HG03280 (cell line): ENCODE measurements at regions not wholly inside any gene's neighbourhood (a gene's known extent, or its start where the extent isn't known, plus 50 kb on each side); places are given as distances from the start of the nearest gene placed in this dataset.

Experiments used
- ATAC-seq: cut with Tn5 transposase; IDR thresholded peaks from one replicate; pipeline ENCODE4 v1.9.1; 2021; ENCODE audit warnings: mild to moderate bottlenecking, moderate library complexity; ENCODE audit not compliant: unreplicated experiment

- no peak for ATAC-seq
Measured at GRCh38 chr3:161987933-161988332, 491.3 kb downstream of the OTOL1 start.

DNA sequence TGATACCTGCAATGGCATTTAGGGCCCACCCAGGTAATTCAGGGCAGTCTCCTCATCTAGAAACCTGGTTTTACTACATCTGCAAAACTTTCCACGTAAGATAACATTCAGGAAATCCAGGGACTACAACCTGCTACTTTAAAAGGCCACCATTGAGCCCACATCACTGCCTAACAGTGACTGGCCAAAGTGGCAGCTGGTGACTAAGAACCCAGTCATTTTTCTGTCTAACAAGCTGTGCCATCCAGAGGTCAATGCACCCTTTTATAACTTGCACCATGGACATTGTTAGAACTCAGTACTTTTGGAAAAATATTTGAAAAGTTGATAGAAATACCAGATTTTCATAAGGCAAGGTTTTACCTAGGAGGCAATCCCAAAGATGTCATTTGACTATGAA, 492.4 kb downstream of the OTOL1 start:
- ATAC-seq, result no peak

DNA sequence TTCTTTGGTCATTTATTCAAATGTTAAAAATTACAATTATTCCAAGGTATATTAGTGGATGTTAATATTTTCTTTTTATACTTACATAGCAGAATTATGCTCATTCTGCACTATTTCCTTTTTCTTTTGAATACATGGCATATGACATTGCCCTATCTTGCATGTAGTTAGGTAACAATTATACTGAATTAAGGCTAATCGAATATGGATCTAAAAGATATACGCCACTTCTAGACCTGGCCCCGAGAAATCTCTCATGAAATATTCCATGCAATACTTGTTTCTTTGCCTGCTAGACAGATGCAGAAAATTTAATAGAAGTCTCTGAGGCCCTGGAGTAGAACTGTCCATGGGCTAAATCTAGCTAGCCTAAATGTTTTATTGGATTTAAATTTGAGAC, 493.4 kb downstream of the OTOL1 start:
- no peak for ATAC-seq

GRCh38 chr3:161991901-161992540, 495.4 kb downstream of the OTOL1 start:
- no peak for ATAC-seq

DNA sequence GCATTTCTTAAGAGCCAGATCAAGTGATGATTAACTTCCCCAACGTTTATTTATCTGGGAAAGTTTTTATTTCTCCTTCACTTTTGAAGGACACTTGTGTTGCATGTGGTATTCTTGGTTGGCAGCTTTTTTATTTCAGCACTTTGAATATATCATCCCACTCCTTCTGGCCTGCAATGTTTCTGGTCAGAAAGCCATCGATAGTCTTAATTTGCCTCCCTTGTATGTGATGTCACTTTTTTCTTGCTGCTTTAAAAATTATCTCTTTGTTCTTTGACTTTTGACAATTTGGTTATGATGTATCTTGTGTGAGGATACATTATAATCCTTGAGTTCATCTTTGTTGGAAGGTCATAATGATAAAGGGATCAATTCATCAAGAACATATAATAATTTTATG, 503.2 kb downstream of the OTOL1 start:
- no peak for ATAC-seq

GRCh38 chr3:162007722-162008121, 511.1 kb downstream of the OTOL1 start:
- ATAC-seq, result no peak

DNA sequence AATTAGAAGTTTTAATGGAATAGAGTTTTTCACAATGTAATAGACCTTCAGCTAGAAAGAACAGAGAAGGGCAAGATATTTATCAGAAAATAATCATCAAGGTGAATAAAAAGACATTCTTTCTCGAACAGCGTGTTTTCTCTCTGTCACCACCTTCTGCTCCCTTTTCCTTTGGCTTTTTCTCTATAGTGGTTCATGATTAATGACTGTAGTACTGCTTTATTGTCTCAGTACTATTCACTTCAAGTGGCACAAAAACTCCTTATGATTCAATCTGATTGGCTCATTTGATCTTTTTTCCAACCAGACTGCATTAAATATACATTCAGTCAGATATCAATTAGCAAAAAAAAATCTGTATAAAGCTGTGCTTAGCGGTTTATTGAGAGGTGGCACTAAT, 516.0 kb downstream of the OTOL1 start:
- ATAC-seq, result no peak

- ATAC-seq, result no peak
Measured at GRCh38 chr3:162014284-162014683, 517.7 kb downstream of the OTOL1 start.

GRCh38 chr3:162015856-162016255, 519.2 kb downstream of the OTOL1 start:
- ATAC-seq, result no peak

DNA sequence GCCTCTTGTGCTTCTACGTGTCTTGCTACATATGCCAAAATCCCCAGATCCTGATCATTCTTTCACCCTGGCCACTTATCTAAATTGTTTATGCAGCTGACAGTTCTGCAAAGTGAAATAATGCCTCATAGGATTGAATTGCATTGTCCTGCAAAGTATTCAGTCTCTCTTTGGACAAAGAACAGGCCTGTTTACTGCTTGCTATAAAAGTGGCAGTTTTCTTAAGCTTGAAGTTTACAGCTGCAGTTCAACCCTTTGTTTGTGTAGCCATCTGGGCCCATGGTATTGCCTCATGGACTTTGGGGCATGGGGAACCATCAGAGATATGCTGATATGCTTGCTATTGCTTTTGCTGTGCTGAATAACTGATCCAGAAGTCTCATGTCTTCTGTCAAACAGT, 523.2 kb downstream of the OTOL1 start:
- ATAC-seq, result no peak

GRCh38 chr3:162021206-162021605, 524.6 kb downstream of the OTOL1 start:
- ATAC-seq, result no peak

DNA sequence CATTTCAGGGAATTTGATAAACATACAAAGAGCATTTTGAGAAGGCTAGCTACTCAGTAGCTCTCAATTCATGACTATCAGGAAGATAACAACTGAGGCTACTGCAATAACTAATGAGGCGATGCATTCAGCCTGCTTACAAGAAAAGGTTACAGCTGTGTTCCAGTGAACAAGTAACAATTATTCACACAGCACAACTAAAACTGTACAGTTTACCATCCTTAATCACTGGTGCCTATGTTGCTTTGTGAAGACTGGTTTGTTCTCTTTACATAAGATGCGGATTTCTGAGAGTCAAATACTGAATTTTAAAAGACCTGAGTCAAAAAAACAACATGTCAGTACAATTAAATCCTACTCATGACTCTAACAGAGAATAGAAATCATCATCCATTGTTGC, 526.3 kb downstream of the OTOL1 start:
- no peak for ATAC-seq

DNA sequence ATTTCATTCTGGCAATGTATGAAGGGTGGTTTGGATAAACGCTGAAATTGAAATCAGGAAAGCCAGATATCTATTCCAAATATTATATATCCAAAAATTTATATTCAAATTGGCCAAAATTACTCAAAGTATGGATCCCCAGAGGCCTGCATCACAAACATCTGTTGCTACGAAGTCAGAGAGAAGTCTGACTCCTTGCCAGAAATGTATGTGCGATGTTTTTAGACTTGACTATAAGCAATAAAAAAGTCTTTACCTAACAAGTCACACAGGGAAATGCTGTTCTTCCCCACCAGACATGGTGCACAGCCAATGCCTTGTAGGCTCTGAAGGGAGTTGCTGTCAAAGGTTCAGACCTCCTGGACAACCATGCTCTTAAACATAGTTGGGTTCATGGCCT, 533.1 kb downstream of the OTOL1 start:
- ATAC-seq, result no peak

GRCh38 chr3:162034368-162034767, 537.8 kb downstream of the OTOL1 start:
- ATAC-seq, result no peak

DNA sequence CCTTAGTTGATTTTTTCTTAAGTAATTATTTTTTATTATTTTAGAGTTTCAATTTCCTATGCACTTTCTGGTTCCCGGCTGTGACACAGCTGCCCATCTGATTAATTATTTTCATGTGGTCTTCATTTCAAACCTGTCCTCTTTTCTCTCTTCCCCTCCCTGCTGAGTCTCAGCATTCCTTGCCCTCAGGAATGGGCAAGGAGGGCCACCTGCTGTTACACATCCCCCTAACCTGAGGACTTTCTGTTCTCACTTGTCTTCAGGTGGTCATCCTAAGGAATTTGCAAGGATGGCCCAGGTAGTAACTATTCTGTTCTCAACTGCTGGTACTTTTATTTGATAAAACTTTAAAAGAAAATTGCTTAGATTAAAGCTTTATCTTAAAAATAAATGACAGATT, 545.0 kb downstream of the OTOL1 start:
- no peak for ATAC-seq

DNA sequence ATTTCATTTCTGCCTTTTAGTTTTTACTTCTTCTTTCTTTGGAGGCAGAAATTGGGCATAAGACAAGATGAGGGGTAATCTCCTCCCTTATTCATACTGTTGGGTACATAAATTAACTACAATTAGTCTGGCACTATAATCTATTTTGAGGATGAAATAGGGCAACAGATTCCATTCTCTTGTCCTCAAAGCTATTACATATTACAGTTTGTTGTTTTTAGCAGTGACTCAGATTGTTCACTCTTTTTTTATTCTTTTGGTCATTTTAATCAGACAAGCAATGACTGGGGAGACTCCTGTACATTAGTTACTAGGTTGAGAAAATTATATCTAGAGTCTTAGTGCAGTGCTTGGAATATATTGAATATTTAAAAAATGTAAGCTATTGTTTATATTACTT, 556.0 kb downstream of the OTOL1 start:
- no peak for ATAC-seq

DNA sequence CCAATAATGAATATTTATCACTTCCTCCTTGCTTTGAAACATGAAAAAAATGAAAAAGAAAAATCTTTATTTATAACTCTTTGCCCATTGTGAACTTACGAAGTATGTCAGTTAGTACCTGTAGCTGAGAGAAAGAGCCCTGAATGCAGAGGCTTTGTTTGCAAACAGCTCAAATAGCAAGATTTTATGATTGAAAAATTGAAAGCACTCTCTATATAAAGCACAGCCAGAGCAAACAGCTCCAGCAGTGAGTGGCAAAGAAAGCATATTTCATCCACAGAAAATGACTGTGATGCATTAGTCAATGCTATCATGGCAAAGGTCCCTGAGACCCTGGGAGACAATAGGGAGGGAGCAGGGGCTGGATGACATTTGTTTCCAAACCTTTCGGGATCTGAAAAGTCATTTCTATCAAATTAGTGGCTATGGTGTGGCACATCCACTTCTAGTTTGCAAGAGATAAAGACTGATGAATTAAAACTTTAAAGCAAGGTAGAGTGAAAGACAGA, 576.1 kb downstream of the OTOL1 start:
- ATAC-seq, result no peak

GRCh38 chr3:162073422-162073975, 576.9 kb downstream of the OTOL1 start:
- ATAC-seq, result no peak

DNA sequence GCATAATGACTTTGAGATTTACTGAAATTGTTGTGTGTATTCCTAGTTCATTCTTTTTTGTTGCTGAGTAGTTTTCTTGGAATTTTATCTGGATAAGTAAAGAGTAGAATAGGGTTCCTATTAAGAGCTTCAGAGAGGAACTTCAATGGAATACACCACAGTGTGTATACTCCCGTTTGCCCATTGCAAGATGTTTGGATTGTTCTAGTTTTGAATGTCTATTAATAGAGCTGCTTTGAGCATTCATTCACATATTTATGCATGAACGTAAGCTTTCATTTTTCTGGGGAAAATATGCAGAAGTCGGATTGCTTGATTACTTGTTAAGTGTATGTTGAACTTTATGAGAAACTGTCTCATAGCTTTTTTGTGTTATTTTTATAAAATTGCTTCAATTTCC, 580.5 kb downstream of the OTOL1 start:
- ATAC-seq, result no peak

DNA sequence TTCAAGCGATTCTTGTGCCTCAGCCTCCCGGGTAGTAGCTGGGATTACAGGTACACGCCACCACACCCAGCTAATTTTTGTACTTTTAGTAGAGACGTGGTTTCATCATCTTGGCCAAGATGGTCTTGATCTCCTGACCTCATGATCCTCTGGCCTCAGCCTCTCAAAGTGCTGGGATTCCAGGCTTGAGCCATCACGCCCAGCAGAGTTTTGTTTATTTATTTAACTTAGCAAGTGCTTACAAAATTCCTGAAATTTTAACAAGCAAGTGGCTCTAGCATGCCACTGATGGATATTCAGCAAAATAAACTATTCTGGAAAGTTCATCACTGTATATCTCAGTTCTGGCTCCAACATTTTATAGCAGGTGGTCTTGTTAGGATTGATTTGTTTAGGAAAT, 585.9 kb downstream of the OTOL1 start:
- ATAC-seq, result no peak

- no peak for ATAC-seq
Measured at GRCh38 chr3:162087361-162087760, 590.8 kb downstream of the OTOL1 start.

DNA sequence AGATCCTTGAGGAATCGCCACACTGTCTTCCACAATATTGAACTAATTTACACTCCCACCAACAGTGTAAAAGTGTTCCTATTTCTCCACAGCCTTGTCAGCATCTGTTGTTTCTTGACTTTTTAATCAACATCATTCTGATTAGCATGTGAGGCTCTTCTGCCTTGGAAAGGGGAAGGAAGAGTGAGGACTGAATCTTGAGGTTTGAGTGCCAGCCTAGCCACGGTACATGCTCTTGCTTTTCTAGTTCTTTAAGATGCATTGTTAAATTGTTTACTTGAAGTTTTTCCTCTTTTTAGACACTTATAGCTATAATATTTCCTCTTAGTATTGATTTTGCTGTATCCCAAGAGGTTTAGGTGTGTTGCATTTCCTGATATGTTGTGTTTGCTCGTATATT, 596.1 kb downstream of the OTOL1 start:
- no peak for ATAC-seq

DNA sequence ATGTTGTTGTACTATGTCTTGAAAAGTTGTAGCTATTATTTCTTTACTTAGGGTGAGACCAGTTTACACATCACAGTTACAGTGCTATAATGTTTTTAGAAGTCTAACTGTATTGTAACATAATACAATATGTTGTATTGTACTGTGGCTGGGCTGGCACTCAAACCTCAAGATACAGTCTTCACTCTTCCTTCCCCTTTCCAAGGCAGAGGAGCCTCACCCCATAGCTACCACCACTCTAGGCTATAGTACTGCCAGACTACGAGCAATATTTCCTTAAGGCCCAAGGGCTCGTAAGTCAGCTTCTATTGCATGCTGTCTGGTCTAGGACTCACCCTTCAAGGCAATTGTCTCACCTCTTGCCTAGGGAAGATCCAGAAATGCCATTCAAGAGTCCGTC, 597.7 kb downstream of the OTOL1 start:
- ATAC-seq, result no peak
